HepG2 (cell line): ENCODE measurements at regions not wholly inside any gene's neighbourhood (a gene's known extent, or its start where the extent isn't known, plus 50 kb on each side); places are given as distances from the start of the nearest gene placed in this dataset.

Source experiments
- ATAC-seq: fragments of 200-7000 bp; cut with Tn5 transposase; 3 replicates; pipeline ENCODE4 v1.9.1; 2020; ENCODE audit warnings: mild to moderate bottlenecking, moderate library complexity
- BruUV-seq: library from RNA; stranded (reverse); fragments of 400-500 nt; replicated peaks from 2 replicates; lab custom pipeline; 2021; lab: Mats Ljungman, UMichigan
- CTCF ChIA-PET: fragments of 300-600 bp; formaldehyde crosslinking; extraction: SDS; loops from one replicate; lab custom pipeline; 2021; ENCODE audit warnings: low total read pairs, inconsistent platforms, low intra/inter-chr PET ratio; lab: Yijun Ruan, JAX
- POLR2A ChIA-PET: fragments of 350-600 bp; sonication (Branson Sonifier 250); formaldehyde crosslinking; loops from one replicate; lab custom pipeline; 2020; ENCODE audit warnings: antibody characterized with exemption, inconsistent platforms; lab: Yijun Ruan, JAX
- DNase-seq: peaks from one replicate; pipeline ENCODE4 v3.0.0-alpha.2; 2015; ENCODE audit warnings: low spot score
- FAIRE-seq: peaks from 3 replicates; lab custom pipeline; 2011; peaks lifted over from hg19 to GRCh38; lab: Jason Lieb, UNC
- H2AFZ ChIP-seq: one replicate; pipeline ENCODE4 v1.6.1; 2011; ENCODE audit warnings: low read length, inconsistent platforms
- H3K27ac ChIP-seq: fragments of 300-600 bp; 3 replicates; pipeline ENCODE4 v1.8.0; 2011; ENCODE audit warnings: mixed run types, mild to moderate bottlenecking, mixed read lengths, low read length, inconsistent platforms; ENCODE audit not compliant: insufficient read depth; ENCODE audit errors: extremely low read length
- H3K27me3 ChIP-seq, 2 experiments: fragments of 200-600 bp in 1 of 2; 2 replicates in 1 of 2; 3 replicates in 1 of 2; pipeline versions ENCODE4 v1.6.0 to v1.8.0; 2011; ENCODE audit warnings: low read length in 2 of 2, mild to moderate bottlenecking in 2 of 2, moderate library complexity in 2 of 2, inconsistent platforms in 1 of 2; ENCODE audit not compliant: insufficient read depth in 2 of 2, control insufficient read depth in 1 of 2
- H3K36me3 ChIP-seq, 2 experiments: fragments of 200-600 bp in 1 of 2; replicated peaks in 1 of 2; 2 replicates in 1 of 2; 3 replicates in 1 of 2; pipeline versions ENCODE4 v1.5.1 to v1.8.0; 2011; ENCODE audit warnings: low read length in 2 of 2, inconsistent platforms in 1 of 2; ENCODE audit not compliant: insufficient read depth in 2 of 2, control insufficient read depth in 1 of 2
- H3K4me1 ChIP-seq: 2 replicates; pipeline ENCODE4 v1.5.1; 2012; ENCODE audit warnings: low read length, inconsistent platforms; ENCODE audit not compliant: insufficient read depth
- H3K4me2 ChIP-seq: 2 replicates; pipeline ENCODE4 v1.6.0; 2011; ENCODE audit warnings: low read depth, low read length, inconsistent platforms
- H3K4me3 ChIP-seq, 3 experiments: fragments of 200-600 bp in 1 of 3; sonication (generic), shearing (Covaris generic) in 1 of 3; replicated peaks in 1 of 3; 2 replicates each; pipeline ENCODE4 v1.5.1; 2011 to 2016; ENCODE audit warnings: low read length in 3 of 3, inconsistent platforms in 2 of 3, low read depth in 2 of 3, mild to moderate bottlenecking in 2 of 3, control low read depth in 1 of 3, mixed read lengths in 1 of 3; ENCODE audit not compliant: insufficient read depth in 1 of 3
- H3K79me2 ChIP-seq: one replicate; pipeline ENCODE4 v1.6.1; 2011; ENCODE audit warnings: low read length, inconsistent platforms; ENCODE audit not compliant: insufficient read depth
- H3K9ac ChIP-seq: 2 replicates; pipeline ENCODE4 v1.6.0; 2011; ENCODE audit warnings: mild to moderate bottlenecking, low read depth, low read length, inconsistent platforms; ENCODE audit not compliant: insufficient read depth
- H3K9me3 ChIP-seq: 2 replicates; pipeline ENCODE4 v1.5.1; 2012; ENCODE audit warnings: mild to moderate bottlenecking, low read length
- H4K20me1 ChIP-seq: 2 replicates; pipeline ENCODE4 v1.6.0; 2011; ENCODE audit warnings: inconsistent platforms, mild to moderate bottlenecking, low read length, moderate library complexity; ENCODE audit not compliant: insufficient read depth
- AHR ChIP-seq: IDR thresholded peaks from 2 replicates; pipeline ENCODE4 v1.6.1; 2018; ENCODE audit warnings: missing genetic modification reagents, missing compliant biosample characterization
- CCAR2 ChIP-seq: fragments of 200-400 bp; formaldehyde crosslinking; optimal IDR thresholded peaks from 2 replicates; pipeline ENCODE3; 2018; ENCODE audit warnings: low read depth, mild to moderate bottlenecking, low read length, moderate library complexity
- GMEB1 ChIP-seq: sonication (generic); formaldehyde crosslinking; IDR thresholded peaks from 2 replicates; pipeline ENCODE4 v1.5.1; 2020; ENCODE audit warnings: missing genetic modification reagents, mild to moderate bottlenecking, borderline replicate concordance
- NR0B2 ChIP-seq: sonication (generic); formaldehyde crosslinking; IDR thresholded peaks from 2 replicates; pipeline ENCODE4 v1.4.0; 2020; ENCODE audit warnings: mild to moderate bottlenecking, missing genetic modification reagents
- NR2F1 ChIP-seq, 2 experiments: fragments of 450-650 bp in 1 of 2; formaldehyde crosslinking in 1 of 2; IDR thresholded peaks; 2 replicates each; pipeline versions ENCODE4 v1.5.0 to v1.6.1; 2016 to 2020; ENCODE audit warnings: mild to moderate bottlenecking in 1 of 2, missing compliant biosample characterization in 1 of 2, missing genetic modification reagents in 1 of 2, moderate library complexity in 1 of 2
- RNF2 ChIP-seq: fragments of 450-650 bp; conservative IDR thresholded peaks from 2 replicates; pipeline ENCODE4 v1.6.1; 2016; ENCODE audit warnings: low read depth
- TBX3 ChIP-seq: fragments of 450-650 bp; IDR thresholded peaks from 2 replicates; pipeline ENCODE4 v1.6.1; 2017; ENCODE audit warnings: antibody characterized with exemption, mild to moderate bottlenecking, inconsistent platforms, borderline replicate concordance
- ZBTB8A ChIP-seq: sonication (generic); formaldehyde crosslinking; IDR thresholded peaks from 2 replicates; pipeline ENCODE4 v1.4.0; 2020; ENCODE audit warnings: mild to moderate bottlenecking, low read depth, missing genetic modification reagents, borderline replicate concordance
- ZNF136 ChIP-seq: sonication (generic); formaldehyde crosslinking; IDR thresholded peaks from 2 replicates; pipeline ENCODE4 v1.8.1; 2022; ENCODE audit warnings: low read depth, mild to moderate bottlenecking, moderate library complexity, missing genetic modification reagents
- ZNF605 ChIP-seq: sonication (generic); formaldehyde crosslinking; IDR thresholded peaks from 2 replicates; pipeline ENCODE4 v1.8.0; 2022; ENCODE audit warnings: mild to moderate bottlenecking, missing genetic modification reagents
- ZNF724P ChIP-seq: sonication (generic); formaldehyde crosslinking; IDR thresholded peaks from 2 replicates; pipeline ENCODE4 v1.8.0; 2022; ENCODE audit warnings: missing genetic modification reagents, borderline replicate concordance
- ZNF772 ChIP-seq: sonication (generic); formaldehyde crosslinking; IDR thresholded peaks from 2 replicates; pipeline ENCODE4 v1.5.0; 2020; ENCODE audit warnings: mild to moderate bottlenecking, missing genetic modification reagents
- ZNF775 ChIP-seq: sonication (generic); formaldehyde crosslinking; IDR thresholded peaks from 2 replicates; pipeline ENCODE4 v1.4.0; 2020; ENCODE audit warnings: missing genetic modification reagents, mild to moderate bottlenecking, moderate library complexity, borderline replicate concordance
- WGBS: methylation state at CpG from one replicate; pipeline ENCODE4 v1.1.6; 2017; ENCODE audit warnings: low lambda C conversion rate; 5-methylcytosine and 5-hydroxymethylcytosine counted together
- in situ Hi-C: cut with HindIII; loops from 2 replicates; pipeline ENCODE4 v1.10.0; 2017; ENCODE audit warnings: low pct_unique_long_range_greater_than_20kb; ENCODE audit not compliant: extremely low pct_ligation_motif_present
- intact Hi-C: fragments of 100-400 bp; cut with micrococcal nuclease; formaldehyde crosslinking; loops from one replicate; pipeline ENCODE4 v1.10.0; 2022; ENCODE audit not compliant: unreplicated experiment
- TF ChIP-seq, protein P1 (sequence below): sonication (generic); formaldehyde crosslinking; IDR thresholded peaks from 2 replicates; pipeline ENCODE4 v1.8.1; 2023; ENCODE audit warnings: missing genetic modification reagents, inconsistent platforms, borderline replicate concordance
- TF ChIP-seq, protein P2 (sequence below): sonication (generic); formaldehyde crosslinking; IDR thresholded peaks from 2 replicates; pipeline ENCODE4 v1.8.1; 2023; ENCODE audit warnings: mild to moderate bottlenecking, missing genetic modification reagents, borderline replicate concordance
- TF ChIP-seq, protein P3 (sequence below): sonication (generic); IDR thresholded peaks from 2 replicates; pipeline ENCODE4 v1.6.1; 2016; ENCODE audit warnings: low read depth, borderline replicate concordance

- H3K4me3 ChIP-seq: no peak overlapping the region
- no peak for ATAC-seq
- TF ChIP-seq NR2F1 (CRISPR knock-in tag; IDR thresholded peaks at IDR 0.05): no peak
- no peak for TF ChIP-seq AHR (CRISPR knock-in tag)
- TF ChIP-seq ZNF136 (CRISPR knock-in tag): no peak
- TF ChIP-seq GMEB1: no peak
- TF ChIP-seq ZNF605 (CRISPR knock-in tag): no peak
- no peak for TF ChIP-seq RNF2
- TF ChIP-seq CCAR2: no peak
- TF ChIP-seq, protein P1, sequence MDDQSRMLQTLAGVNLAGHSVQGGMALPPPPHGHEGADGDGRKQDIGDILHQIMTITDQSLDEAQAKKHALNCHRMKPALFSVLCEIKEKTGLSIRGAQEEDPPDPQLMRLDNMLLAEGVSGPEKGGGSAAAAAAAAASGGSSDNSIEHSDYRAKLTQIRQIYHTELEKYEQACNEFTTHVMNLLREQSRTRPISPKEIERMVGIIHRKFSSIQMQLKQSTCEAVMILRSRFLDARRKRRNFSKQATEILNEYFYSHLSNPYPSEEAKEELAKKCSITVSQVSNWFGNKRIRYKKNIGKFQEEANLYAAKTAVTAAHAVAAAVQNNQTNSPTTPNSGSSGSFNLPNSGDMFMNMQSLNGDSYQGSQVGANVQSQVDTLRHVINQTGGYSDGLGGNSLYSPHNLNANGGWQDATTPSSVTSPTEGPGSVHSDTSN (CRISPR knock-in tag): no peak
- TF ChIP-seq ZNF772 (CRISPR knock-in tag): no peak
- TF ChIP-seq, protein P2, sequence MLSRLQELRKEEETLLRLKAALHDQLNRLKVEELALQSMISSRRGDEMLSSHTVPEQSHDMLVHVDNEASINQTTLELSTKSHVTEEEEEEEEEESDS: no peak
- no peak for TF ChIP-seq ZNF775
- TF ChIP-seq ZNF724P (CRISPR knock-in tag): no peak
- TF ChIP-seq TBX3: no peak
- TF ChIP-seq, protein P3, sequence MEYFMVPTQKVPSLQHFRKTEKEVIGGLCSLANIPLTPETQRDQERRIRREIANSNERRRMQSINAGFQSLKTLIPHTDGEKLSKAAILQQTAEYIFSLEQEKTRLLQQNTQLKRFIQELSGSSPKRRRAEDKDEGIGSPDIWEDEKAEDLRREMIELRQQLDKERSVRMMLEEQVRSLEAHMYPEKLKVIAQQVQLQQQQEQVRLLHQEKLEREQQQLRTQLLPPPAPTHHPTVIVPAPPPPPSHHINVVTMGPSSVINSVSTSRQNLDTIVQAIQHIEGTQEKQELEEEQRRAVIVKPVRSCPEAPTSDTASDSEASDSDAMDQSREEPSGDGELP: no peak
- no peak for TF ChIP-seq NR0B2 (CRISPR knock-in tag)
- TF ChIP-seq ZBTB8A: no peak
- TF ChIP-seq, all 625 proteins: peak for 0
- Histone ChIP-seq H3K27ac (no peak overlapping the region), H3K27me3 (no peaks in the 10 kb centered on the region), H3K4me1 (no peaks in the 10 kb centered on the region), H4K20me1 (no peaks in the 10 kb centered on the region), H3K9me3 (no peaks in the 10 kb centered on the region; the same call in 1 of the 2 replicates), H3K79me2 (no peaks in the 10 kb centered on the region), H3K4me2 (no peak overlapping the region), H3K9ac (no peak overlapping the region), H3K36me3 (no peaks in the 10 kb centered on the region), H2AFZ (no peak overlapping the region)
- no peak for DNase-seq
- intact Hi-C loops (no loop called here), in situ Hi-C loops (no loop called here)
- no TSS peak for BruUV-seq
- CTCF ChIA-PET: no interaction called here
- POLR2A ChIA-PET: no interaction called here
- WGBS: 0% methylated on average over 1 of the region's 1 CpG
- FAIRE-seq: no peak
Measured at GRCh38 chr7:52151559-52151958, 835.0 kb upstream of the COBL start.
